Kidney tubule cell (primary cell): ENCODE measurements at regions not wholly inside any gene's neighbourhood (a gene's known extent, or its start where the extent isn't known, plus 50 kb on each side); places are given as distances from the start of the nearest gene placed in this dataset.

Experiments used
- DNase-seq: peaks from one replicate; pipeline ENCODE4 v3.0.0-alpha.2; 2018; ENCODE audit warnings: low spot score

GRCh38 chr2:137729305-137729704 is 235.0 kb upstream of the HNMT start:
- peak; percentile 2 for DNase-seq

DNA sequence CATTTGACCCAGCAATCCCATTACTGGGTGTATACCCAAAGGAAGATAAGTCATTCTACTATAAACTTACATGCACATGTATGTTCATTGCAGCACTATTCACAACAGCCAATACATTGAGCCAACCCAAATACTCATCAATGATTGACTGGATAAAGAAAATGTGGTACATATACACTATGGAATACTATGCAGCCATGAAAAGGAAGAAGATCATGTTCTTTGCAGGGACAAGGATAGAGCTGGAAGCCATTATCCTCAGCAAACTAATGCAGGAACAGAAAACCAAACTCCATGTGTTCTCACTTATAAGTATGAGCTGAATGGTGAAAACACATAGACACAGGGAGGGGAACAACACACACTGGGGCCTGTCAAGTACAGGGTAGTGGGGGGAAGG is 226.7 kb upstream of the HNMT start:
- DNase-seq: no peak

DNA sequence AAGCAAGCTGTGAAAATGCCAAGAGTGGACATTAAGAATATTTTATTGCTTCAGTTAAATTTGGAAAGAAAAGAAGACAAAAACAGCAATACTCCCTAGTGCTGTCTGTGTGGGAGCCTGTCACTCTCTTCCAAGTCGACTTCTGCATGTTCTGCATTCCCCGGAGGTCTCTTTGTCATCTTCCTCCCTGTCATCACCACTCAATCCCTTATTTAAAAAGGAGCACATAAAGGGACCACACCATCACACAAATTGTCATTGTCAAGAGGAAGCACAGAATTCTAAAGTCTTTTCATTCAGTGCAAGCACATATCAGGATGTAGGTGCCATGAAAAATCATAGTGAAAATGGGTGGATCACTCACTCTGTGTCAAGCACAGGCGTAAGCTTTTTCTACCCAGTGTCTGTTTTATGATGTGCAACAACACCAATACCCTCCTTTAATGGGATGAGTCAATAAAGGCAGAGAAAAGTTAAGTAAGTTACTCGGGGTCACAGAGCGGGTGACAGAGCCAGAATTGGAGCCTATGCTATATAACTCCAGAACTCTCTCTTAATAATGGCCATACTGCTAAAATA is 222.4 kb upstream of the HNMT start:
- no peak for DNase-seq

DNA sequence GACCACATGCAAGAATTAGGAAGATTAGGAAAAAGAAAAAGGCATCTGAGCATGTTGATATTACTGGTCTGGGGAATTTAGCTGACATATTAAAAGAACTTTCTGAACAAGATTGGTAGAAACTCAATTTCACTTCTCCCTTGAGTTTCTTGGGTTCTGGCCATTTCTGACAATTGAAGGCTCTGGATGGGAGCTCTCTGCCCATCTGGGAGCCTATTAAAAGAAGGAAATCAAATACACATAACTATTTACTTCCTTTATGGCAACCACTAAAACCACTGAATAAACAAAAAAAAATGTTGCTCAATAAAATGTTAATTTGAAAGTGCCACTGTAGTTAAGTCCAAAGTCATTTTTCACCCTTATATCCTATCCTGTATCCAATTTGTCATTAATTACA is 216.8 kb upstream of the HNMT start:
- no peak for DNase-seq

GRCh38 chr2:137748533-137748932 is 215.7 kb upstream of the HNMT start:
- no peak for DNase-seq

- DNase-seq: no peak
Observed at GRCh38 chr2:137764646-137765045, 199.6 kb upstream of the HNMT start.

DNA sequence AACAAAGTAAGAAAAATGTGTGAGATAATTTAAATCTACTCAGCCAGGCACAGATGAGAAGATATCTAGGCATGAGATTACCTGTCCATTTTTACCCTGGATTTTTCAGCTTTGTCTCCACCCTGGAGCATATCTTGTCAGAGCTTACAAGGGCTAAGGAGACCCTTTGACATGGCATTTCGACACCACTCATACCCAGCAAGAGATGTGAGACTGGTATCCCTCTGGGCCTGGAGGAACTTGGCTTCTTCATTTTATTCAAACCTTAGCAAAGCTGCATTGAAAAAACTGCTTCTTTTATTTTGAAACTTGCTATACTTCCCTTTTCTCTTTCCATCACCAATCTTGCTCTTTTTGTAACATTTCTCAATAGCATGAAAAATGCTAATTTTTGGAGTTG is 194.9 kb upstream of the HNMT start:
- DNase-seq: no peak

DNA sequence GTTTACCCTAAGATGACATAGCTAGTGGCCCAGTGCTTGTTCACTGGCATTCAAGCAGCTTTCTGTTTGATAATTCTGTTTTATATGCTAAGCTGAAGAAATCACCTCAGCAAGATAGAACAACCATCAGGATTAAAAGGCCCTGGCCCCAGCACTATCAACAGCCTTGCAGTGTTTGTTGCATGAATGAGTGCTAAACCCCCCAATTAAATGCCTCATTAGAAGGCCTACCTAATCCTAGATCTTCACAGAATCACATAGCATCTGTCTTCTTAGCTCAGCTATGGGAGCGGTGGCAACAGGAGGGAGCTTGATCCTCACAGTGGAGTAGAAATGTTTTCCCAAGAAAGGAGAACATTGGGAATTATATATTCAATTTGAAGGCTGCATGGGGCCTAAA is 194.1 kb upstream of the HNMT start:
- DNase-seq: no peak

GRCh38 chr2:137771064-137771463 is 193.2 kb upstream of the HNMT start:
- DNase-seq: no peak

GRCh38 chr2:137772451-137772850 is 191.8 kb upstream of the HNMT start:
- no peak for DNase-seq

DNA sequence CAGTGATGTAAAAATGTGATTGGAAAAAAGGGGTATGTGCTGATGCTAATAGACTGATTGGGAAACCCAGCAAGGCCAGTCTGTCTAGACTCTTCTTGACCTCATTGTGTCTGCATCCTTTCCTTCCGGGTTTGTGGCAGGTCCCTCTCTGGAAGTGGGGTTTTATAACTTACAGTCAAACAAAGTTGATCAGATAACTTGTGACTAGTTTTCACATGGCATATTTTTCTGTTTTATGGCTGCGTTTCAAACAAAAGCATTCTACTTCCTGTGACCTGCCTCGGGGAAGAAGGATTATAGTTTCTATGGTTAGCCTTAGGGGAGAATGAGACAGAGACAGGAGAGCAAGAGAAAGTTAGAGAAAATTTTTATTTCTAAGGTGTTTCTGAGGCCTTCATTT is 188.7 kb upstream of the HNMT start:
- no peak for DNase-seq

- no peak for DNase-seq
Observed at GRCh38 chr2:137776697-137777096, 187.6 kb upstream of the HNMT start.

GRCh38 chr2:137797641-137798040 is 166.6 kb upstream of the HNMT start:
- DNase-seq: no peak

DNA sequence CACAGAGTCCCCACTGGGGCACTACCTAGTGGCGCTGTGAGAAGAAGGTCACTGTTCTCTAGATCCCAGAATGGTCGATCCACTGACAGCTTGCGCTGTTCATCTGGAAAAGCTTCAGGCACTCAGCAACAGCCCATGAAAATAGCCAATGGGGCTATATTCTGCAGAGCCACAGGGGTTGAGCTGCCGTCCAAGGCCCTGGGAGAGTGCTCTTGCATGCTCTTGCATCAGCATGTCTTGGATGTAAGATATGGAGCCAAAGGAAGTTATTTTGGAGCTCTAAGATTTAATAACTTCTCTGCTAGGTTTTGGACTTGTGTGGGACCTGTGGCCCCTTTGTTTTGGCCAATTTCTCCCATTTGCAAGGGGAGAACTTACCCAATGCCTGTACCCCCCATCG is 164.7 kb upstream of the HNMT start:
- no peak for DNase-seq

- no peak for DNase-seq
Observed at GRCh38 chr2:137800386-137800785, 163.9 kb upstream of the HNMT start.

DNA sequence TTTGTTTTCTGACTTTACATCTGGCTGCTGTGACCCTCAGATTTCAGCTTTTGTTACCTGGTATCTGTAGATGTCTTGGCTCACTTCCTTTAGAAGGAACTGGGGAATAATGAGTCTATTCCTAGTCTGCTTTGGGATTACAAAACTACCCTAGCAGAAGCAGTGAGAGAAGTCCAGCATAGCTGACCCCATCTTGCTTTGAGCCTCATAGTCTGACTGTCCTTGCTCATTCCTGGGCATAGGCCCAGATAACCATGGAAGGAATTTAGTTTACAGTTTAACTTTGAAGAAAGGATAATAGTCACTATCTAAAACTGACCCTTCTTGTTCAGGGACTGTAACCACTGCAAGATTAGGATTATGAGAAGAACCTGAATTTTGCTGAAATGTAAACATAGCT is 163.0 kb upstream of the HNMT start:
- DNase-seq: no peak

- no peak for DNase-seq
Observed at GRCh38 chr2:137802038-137802437, 162.2 kb upstream of the HNMT start.

DNA sequence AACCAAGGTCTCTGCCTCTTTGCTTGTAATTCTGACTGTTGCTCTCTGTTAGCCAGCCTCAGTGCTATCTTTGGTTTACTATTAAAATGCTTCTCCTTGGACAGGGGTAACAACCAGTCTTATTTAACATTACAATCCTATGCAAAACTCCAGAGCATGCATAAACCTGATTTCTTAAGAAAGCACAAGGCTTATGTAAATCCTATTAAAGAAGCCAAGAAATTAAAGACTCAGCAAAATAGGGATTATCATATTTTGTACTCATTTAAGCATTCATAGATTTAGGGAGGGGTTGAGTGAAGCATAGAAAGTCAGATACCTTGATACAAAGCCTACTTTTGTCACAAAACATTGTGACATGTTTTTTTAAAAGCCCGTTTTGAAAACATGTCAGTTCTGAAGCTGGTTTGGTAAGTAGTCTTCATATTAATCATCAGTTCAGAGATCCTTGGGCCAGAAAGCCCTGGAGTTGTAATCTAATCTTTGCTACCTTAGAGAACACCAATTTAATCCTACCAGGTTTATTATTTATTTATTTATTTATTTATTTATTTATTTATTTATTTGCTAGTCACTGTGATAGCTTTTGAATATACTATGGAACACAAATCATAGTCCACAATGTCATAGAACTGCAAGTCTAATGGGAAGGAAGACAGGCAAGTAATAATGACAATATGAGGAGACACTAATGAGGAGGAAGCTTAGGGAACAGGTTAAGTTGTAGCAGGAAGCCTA is 158.0 kb upstream of the HNMT start:
- DNase-seq: no peak

GRCh38 chr2:137809252-137809651 is 155.0 kb upstream of the HNMT start:
- no peak for DNase-seq

- DNase-seq: no peak
Observed at GRCh38 chr2:137809837-137810236, 154.4 kb upstream of the HNMT start.

DNA sequence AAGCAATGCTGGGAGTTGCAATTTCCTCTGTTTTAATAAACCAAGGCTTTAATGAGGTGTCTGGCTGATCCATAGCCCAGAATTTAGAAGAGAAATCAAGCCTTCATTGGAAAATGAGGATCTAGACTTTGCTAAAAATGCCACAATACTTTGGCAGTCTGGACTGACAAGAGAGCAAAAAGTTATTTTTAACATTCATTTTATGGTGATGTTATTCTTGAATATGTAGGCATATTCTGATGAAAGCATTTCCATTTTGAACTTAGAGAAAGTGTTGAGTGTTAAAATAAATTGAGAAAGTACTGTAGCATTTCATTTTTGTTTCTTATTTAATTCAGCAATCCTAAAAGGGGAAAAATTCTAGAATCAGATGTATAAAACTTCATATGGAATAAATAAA is 151.8 kb upstream of the HNMT start:
- DNase-seq: no peak

GRCh38 chr2:137813176-137813575 is 151.1 kb upstream of the HNMT start:
- no peak for DNase-seq

GRCh38 chr2:137817058-137817457 is 147.2 kb upstream of the HNMT start:
- no peak for DNase-seq

DNA sequence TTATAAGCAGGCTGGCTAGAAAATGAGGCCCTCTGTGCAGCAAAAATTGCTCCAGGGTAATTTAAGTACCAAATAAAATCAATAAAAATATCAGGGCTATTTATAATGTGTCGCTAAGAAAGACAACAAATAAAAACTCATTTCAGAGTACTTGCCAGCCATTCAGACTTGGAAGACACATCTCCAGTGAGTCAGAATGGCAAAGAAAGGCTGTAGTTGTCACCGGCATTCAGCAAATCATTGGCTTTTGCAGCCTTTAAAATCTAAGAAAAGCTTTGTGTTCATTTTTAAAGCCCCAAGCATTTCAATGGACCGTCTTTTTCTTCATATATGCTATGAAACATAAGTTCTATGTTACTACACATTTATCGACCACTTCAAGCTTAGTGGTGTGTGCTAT is 141.1 kb upstream of the HNMT start:
- DNase-seq: no peak
